Muscle of leg (tissue), 3 donors: ENCODE measurements at regions not wholly inside any gene's neighbourhood (a gene's known extent, or its start where the extent isn't known, plus 50 kb on each side); places are given as distances from the start of the nearest gene placed in this dataset.
A peak's percentile ranks its signal among the peaks of the same experiment; 100 is the strongest.

Experiments
- DNase-seq: peaks from one replicate; pipeline ENCODE4 v3.0.0; 2013
- H3K27ac ChIP-seq: one replicate; pipeline ENCODE4 v1.5.1; 2013; ENCODE audit warnings: mild to moderate bottlenecking, low read length, control low read depth
- H3K27me3 ChIP-seq: one replicate; pipeline ENCODE4 v1.6.1; 2013; ENCODE audit warnings: low read length; ENCODE audit not compliant: control insufficient read depth, insufficient read depth
- H3K36me3 ChIP-seq: one replicate; pipeline ENCODE4 v1.6.1; 2013; ENCODE audit warnings: low read length; ENCODE audit not compliant: control insufficient read depth, insufficient read depth
- H3K4me1 ChIP-seq: one replicate; pipeline ENCODE4 v1.6.1; 2013; ENCODE audit warnings: low read length; ENCODE audit not compliant: control insufficient read depth, insufficient read depth
- H3K4me3 ChIP-seq: one replicate; pipeline ENCODE4 v1.5.1; 2013; ENCODE audit warnings: low read length, control low read depth
- H3K9me3 ChIP-seq: replicated peaks from 2 replicates; pipeline ENCODE4 v1.6.1; 2013; ENCODE audit warnings: low read depth, low read length; ENCODE audit not compliant: control insufficient read depth
- whole genome bisulfite sequencing: methylation state at CpG from one replicate; pipeline ENCODE4 v1.1.5; 2013; ENCODE audit warnings: missing lambda C conversion rate; ENCODE audit not compliant: insufficient coverage; 5-methylcytosine and 5-hydroxymethylcytosine counted together

DNA sequence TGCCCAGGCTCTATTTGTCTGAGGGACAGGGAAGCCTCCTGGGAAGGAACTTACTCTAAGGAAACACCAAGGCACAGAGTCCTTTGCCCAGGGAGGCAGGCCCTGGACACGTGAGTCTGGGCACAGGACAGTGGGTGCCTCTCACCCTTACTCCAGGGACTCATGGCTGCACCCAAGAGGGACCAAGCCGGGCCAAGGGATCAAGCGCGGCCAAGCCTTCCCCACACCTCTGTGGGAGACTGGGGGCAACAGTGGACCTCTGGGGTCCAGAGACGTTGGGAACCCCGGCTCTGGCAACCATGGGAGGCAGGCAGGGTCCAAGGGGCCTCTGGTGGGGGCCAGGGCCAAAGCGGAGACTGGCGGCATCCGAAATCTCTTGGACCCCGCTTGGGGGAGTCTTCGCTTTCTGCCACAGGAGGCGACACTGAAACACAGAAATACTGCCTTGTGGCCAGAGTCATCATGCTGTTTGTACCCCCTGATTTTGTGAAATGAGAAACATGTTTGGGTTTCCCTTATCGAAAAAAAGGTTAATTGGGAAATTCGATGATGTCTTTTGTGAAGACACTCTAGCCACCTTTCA lies 51.7 kb upstream of the BCL11B start:
- H3K36me3 ChIP-seq, result no peaks in the 10 kb centered on the region
- peaks cover 5% of the 10 kb centered on the region for H3K4me1 ChIP-seq
- DNase-seq, result no peak
- H3K9me3 ChIP-seq, result no peaks in the 10 kb centered on the region
- 82% methylated on average over 10 of the region's 14 CpGs for WGBS
- H3K27me3 ChIP-seq, result peaks cover 6% of the 10 kb centered on the region
- no peak overlapping the region for H3K4me3 ChIP-seq
- H3K27ac ChIP-seq, result no peak overlapping the region

DNA sequence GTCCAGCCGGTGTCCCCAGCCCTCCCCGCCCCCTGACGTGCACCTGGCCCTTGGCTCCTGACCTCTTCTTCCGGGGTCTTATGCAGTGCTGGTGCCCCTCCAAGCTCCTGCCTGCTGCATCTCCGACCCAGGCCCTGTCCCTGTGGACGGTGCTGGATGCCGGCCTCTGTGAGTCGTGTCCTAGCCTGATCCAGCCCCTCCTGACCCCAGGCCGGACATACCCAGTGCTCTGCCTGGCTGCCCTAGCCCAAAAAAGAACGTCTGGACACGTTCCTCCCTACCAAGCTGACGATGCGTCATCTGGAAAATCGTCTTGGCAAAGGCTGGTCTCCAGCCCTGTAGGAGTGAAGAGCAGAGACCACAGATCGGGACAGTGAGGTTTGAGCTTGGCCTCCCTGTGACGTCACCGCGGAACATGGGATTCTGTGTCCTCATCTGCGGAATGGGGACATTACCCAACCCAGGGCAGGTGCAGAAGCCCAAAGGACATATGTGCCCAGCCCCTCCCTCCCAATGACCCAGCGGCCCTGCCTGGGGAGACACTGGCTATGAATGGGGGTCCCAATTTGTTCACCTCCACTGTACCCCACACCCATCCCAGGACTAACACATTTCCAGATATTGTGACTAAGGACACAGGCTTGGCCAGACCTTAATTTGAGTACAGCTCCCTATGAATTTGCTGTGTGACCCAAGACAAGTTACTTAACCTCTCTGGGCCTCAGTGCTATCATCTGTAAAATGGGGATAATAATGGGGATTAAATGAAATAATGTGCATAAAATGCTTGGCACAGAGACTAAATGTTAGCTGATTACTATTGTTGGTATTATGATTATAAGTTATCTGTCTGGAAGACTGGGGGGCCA lies 51.0 kb upstream of the BCL11B start:
- peaks cover 5% of the 10 kb centered on the region for H3K27me3 ChIP-seq
- DNase-seq, result peak; percentile 46

DNA sequence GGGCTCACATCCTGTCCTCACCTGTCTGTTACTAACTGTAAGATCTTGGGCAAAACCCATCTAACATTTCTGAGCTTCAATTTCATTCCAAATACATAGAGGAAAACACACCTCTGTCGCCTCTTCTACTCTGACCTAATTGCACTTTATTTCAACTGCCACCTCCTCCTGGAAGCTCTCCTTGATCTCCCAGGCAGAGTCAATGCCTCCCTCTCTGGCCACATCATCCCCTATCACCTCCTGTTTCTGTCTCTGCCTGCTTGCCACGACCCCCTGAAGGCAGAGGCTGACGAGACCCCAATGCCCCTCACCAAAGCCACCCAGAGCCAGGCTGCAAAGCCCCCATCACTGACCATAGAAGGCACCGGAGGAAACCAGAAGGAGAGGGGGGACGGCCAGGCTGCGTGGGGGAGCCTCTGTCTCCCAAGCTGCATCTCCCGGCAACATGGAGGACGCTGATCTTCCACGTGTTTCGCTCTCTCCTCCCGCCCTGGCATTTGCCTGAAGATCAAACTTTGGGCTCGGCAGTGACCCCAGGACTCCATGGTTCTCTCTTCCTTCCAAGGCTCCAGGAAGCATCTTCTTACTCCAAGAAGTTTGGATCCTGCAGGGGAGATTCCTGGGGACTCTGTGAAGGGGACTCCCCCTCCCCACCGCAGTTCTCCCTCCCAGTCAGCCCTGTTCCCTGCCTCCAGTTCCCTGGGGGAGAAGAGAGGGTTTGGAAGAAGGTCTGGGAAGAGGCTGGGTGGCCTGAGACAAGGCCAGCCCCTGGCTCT lies 50.1 kb upstream of the BCL11B start:
- peaks cover 11% of the 10 kb centered on the region for H3K4me1 ChIP-seq
- H3K9me3 ChIP-seq, result no peaks in the 10 kb centered on the region
- 45% methylated on average over 11 of the region's 13 CpGs for WGBS
- peaks cover 2% of the 10 kb centered on the region for H3K27me3 ChIP-seq
- H3K4me3 ChIP-seq, result no peak overlapping the region
- no peaks in the 10 kb centered on the region for H3K36me3 ChIP-seq
- H3K27ac ChIP-seq, result no peak overlapping the region
- DNase-seq, result no peak

More for the DNA sequence above, 51.0 kb upstream of the BCL11B start:
- WGBS, result 49% methylated on average over 20 of the region's 20 CpGs
- Histone ChIP-seq H3K4me3 (no peak overlapping the region), H3K4me1 (peaks cover 11% of the 10 kb centered on the region), H3K27ac (no peak overlapping the region), H3K9me3 (no peaks in the 10 kb centered on the region), H3K36me3 (no peaks in the 10 kb centered on the region)
